CD14-positive monocyte (primary cell): ENCODE measurements at regions not wholly inside any gene's neighbourhood (a gene's known extent, or its start where the extent isn't known, plus 50 kb on each side); places are given as distances from the start of the nearest gene placed in this dataset.
"Not testable (repeated sequence)": the region's sequence is repeated elsewhere in the genome, so short reads cannot be mapped to it uniquely, and the experiment has no call there.

ENCODE experiments used
- DNase-seq, 3 donors: peaks; one replicate each; pipeline ENCODE4 v3.0.0-alpha.2; 2011 to 2022
- H2AFZ ChIP-seq: 2 replicates; pipeline ENCODE4 v1.6.0; 2012; ENCODE audit warnings: mild to moderate bottlenecking, low read depth, low read length, inconsistent platforms; ENCODE audit not compliant: insufficient read depth, poor library complexity, severe bottlenecking
- H3K27ac ChIP-seq, 2 donors: 1 replicate in 1 of 2; 2 replicates in 1 of 2; pipeline ENCODE4 v1.5.1; 2012 to 2013; ENCODE audit warnings: low read length in 2 of 2, control low read depth in 1 of 2, inconsistent platforms in 1 of 2, low read depth in 1 of 2, mild to moderate bottlenecking in 1 of 2
- H3K27me3 ChIP-seq, 2 donors: one replicate each; pipeline versions ENCODE4 v1.6.0 to v1.6.1; 2011 to 2013; ENCODE audit warnings: low read length in 2 of 2; ENCODE audit not compliant: control insufficient read depth in 2 of 2, insufficient read depth in 2 of 2
- H3K36me3 ChIP-seq, 2 donors: replicated peaks in 1 of 2; 1 replicate in 1 of 2; 2 replicates in 1 of 2; pipeline versions ENCODE4 v1.5.1 to v1.6.1; 2012 to 2013; ENCODE audit warnings: low read length in 2 of 2, control low read depth in 1 of 2, inconsistent platforms in 1 of 2, mild to moderate bottlenecking in 1 of 2; ENCODE audit not compliant: insufficient read depth in 2 of 2, control insufficient read depth in 1 of 2
- H3K4me1 ChIP-seq, 2 donors: 1 replicate in 1 of 2; 2 replicates in 1 of 2; pipeline versions ENCODE4 v1.5.1 to v1.6.1; 2012 to 2013; ENCODE audit warnings: low read length in 2 of 2, control low read depth in 1 of 2, inconsistent platforms in 1 of 2, mild to moderate bottlenecking in 1 of 2, moderate library complexity in 1 of 2; ENCODE audit not compliant: insufficient read depth in 2 of 2, control insufficient read depth in 1 of 2
- H3K4me2 ChIP-seq: replicated peaks from 2 replicates; pipeline ENCODE3; 2012; ENCODE audit warnings: low read length, moderate library complexity, mild to moderate bottlenecking; ENCODE audit not compliant: poor library complexity, severe bottlenecking; ENCODE audit errors: extremely low read depth
- H3K4me3 ChIP-seq, 3 experiments: fragments of 200-600 bp in 1 of 3; sonication (generic) in 1 of 3; replicated peaks in 1 of 3; 1 replicate in 2 of 3; 2 replicates in 1 of 3; pipeline ENCODE4 v1.5.1; 2011 to 2013; ENCODE audit warnings: low read length in 3 of 3, mild to moderate bottlenecking in 3 of 3, control low read depth in 2 of 3, low read depth in 2 of 3, inconsistent platforms in 1 of 3, moderate library complexity in 1 of 3
- H3K79me2 ChIP-seq: 2 replicates; pipeline ENCODE4 v1.6.0; 2012; ENCODE audit warnings: mild to moderate bottlenecking, control low read depth, inconsistent platforms, low read length, moderate library complexity; ENCODE audit not compliant: insufficient read depth
- H3K9ac ChIP-seq: 2 replicates; pipeline ENCODE4 v1.6.0; 2017; ENCODE audit warnings: low read length, mild to moderate bottlenecking; ENCODE audit not compliant: insufficient read depth, poor library complexity, severe bottlenecking
- H3K9me3 ChIP-seq, 2 donors: replicated peaks in 1 of 2; 1 replicate in 1 of 2; 2 replicates in 1 of 2; pipeline versions ENCODE4 v1.5.1 to v1.6.1; 2012 to 2013; ENCODE audit warnings: low read length in 2 of 2, control low read depth in 1 of 2; ENCODE audit not compliant: control insufficient read depth in 1 of 2, insufficient read depth in 1 of 2
- H4K20me1 ChIP-seq: 2 replicates; pipeline ENCODE4 v1.6.0; 2012; ENCODE audit warnings: mild to moderate bottlenecking, low read length, control low read depth, moderate library complexity; ENCODE audit not compliant: insufficient read depth
- H3K27ac Mint-ChIP-seq, 7 donors: one replicate each; pipeline ENCODE4 v1.8.0; 2020; ENCODE audit warnings: mild to moderate bottlenecking in 7 of 7, mixed read lengths in 7 of 7, moderate library complexity in 6 of 7, inconsistent platforms in 2 of 7
- H3K27me3 Mint-ChIP-seq, 3 donors: one replicate each; pipeline ENCODE4 v1.8.0; 2021 to 2022; ENCODE audit warnings: low read depth in 3 of 3, mild to moderate bottlenecking in 3 of 3, mixed read lengths in 3 of 3, moderate library complexity in 3 of 3, inconsistent platforms in 1 of 3
- H3K36me3 Mint-ChIP-seq, 2 donors: one replicate each; pipeline ENCODE4 v1.8.0; 2020; ENCODE audit warnings: mixed read lengths in 2 of 2, inconsistent platforms in 1 of 2, mild to moderate bottlenecking in 1 of 2
- H3K4me1 Mint-ChIP-seq: one replicate; pipeline ENCODE4 v1.8.0; 2020; ENCODE audit warnings: mild to moderate bottlenecking, mixed read lengths
- H3K4me3 Mint-ChIP-seq, 2 donors: one replicate each; pipeline ENCODE4 v1.8.0; 2020; ENCODE audit warnings: mild to moderate bottlenecking in 2 of 2, mixed read lengths in 2 of 2, moderate library complexity in 1 of 2
- H3K9me3 Mint-ChIP-seq, 7 donors: one replicate each; pipeline ENCODE4 v1.8.0; 2020 to 2022; ENCODE audit warnings: mixed read lengths in 7 of 7, mild to moderate bottlenecking in 6 of 7, moderate library complexity in 6 of 7, inconsistent platforms in 2 of 7
- WGBS: methylation state at CpG from one replicate; pipeline ENCODE4 v1.1.5; 2013; ENCODE audit warnings: missing lambda C conversion rate; ENCODE audit not compliant: insufficient coverage; 5-methylcytosine and 5-hydroxymethylcytosine counted together
- intact Hi-C, 2 donors: fragments of 100-400 bp; cut with micrococcal nuclease; formaldehyde crosslinking; loops; one replicate each; pipeline versions ENCODE4 v1.15.0 to v1.15.1; 2023
- TF ChIP-seq, protein P1 (sequence below): fragments of 200-600 bp; IDR thresholded peaks from one replicate; pipeline ENCODE4 v1.8.0; 2022; ENCODE audit warnings: antibody characterized with exemption, mild to moderate bottlenecking

GRCh38 chr4:163237856-163238255 is 71.2 kb upstream of the NAF1 start:
- Histone ChIP-seq H3K27me3 (no peaks in the 10 kb centered on the region), H3K9ac (no peak overlapping the region), H3K9me3 (peaks cover 7 to 9% of the 10 kb centered on the region in 2 donors), H4K20me1 (no peaks in the 10 kb centered on the region), H3K4me1 (no peaks in the 10 kb centered on the region), H3K27ac (no peak overlapping the region), H3K4me2 (no peak overlapping the region), H3K36me3 (no peaks in the 10 kb centered on the region), H3K79me2 (no peaks in the 10 kb centered on the region), H2AFZ (no peak overlapping the region), H3K4me3 (no peak overlapping the region)
- H3K27me3 Mint-ChIP-seq, result peaks cover 0 to 2% (median 0%) of the 10 kb centered on the region in 3 donors
- TF ChIP-seq, protein P1, sequence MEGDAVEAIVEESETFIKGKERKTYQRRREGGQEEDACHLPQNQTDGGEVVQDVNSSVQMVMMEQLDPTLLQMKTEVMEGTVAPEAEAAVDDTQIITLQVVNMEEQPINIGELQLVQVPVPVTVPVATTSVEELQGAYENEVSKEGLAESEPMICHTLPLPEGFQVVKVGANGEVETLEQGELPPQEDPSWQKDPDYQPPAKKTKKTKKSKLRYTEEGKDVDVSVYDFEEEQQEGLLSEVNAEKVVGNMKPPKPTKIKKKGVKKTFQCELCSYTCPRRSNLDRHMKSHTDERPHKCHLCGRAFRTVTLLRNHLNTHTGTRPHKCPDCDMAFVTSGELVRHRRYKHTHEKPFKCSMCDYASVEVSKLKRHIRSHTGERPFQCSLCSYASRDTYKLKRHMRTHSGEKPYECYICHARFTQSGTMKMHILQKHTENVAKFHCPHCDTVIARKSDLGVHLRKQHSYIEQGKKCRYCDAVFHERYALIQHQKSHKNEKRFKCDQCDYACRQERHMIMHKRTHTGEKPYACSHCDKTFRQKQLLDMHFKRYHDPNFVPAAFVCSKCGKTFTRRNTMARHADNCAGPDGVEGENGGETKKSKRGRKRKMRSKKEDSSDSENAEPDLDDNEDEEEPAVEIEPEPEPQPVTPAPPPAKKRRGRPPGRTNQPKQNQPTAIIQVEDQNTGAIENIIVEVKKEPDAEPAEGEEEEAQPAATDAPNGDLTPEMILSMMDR, result no peak
- intact Hi-C loops, result no loop called here
- peaks cover 0 to 8% (median 4%) of the 10 kb centered on the region in 7 donors for H3K9me3 Mint-ChIP-seq
- 100% methylated on average over 1 of the region's 3 CpGs for WGBS
- H3K27ac Mint-ChIP-seq, result no peak overlapping the region
- no peaks in the 10 kb centered on the region for H3K4me1 Mint-ChIP-seq
- H3K4me3 Mint-ChIP-seq, result no peak overlapping the region
- DNase-seq, result no peak
- no peaks in the 10 kb centered on the region for H3K36me3 Mint-ChIP-seq

GRCh38 chr4:163236389-163236788 is 69.7 kb upstream of the NAF1 start:
- H3K9me3 Mint-ChIP-seq, H4K20me1 ChIP-seq, H3K4me1 Mint-ChIP-seq, H3K27me3 ChIP-seq, H3K79me2 ChIP-seq, H3K27ac ChIP-seq, H3K4me3 Mint-ChIP-seq, H3K27me3 Mint-ChIP-seq, H2AFZ ChIP-seq, H3K4me3 ChIP-seq, H3K36me3 ChIP-seq, H3K4me2 ChIP-seq, H3K36me3 Mint-ChIP-seq, H3K9me3 ChIP-seq, H3K9ac ChIP-seq, DNase-seq, intact Hi-C loops, H3K4me1 ChIP-seq, H3K27ac Mint-ChIP-seq: not testable (repeated sequence)
- WGBS, result no CpG with 5 or more reads among the region's 2 CpGs
